HG03558 (cell line): ENCODE measurements at regions not wholly inside any gene's neighbourhood (a gene's known extent, or its start where the extent isn't known, plus 50 kb on each side); places are given as distances from the start of the nearest gene placed in this dataset.

Source experiments
- ATAC-seq: cut with Tn5 transposase; IDR thresholded peaks from one replicate; pipeline ENCODE4 v1.9.1; 2021; ENCODE audit warnings: moderate number of reproducible peaks; ENCODE audit not compliant: unreplicated experiment; ENCODE audit errors: extremely low read depth

- no peak for ATAC-seq
Observed at GRCh38 chr6:105568751-105569150, 165.9 kb upstream of the PREP start.

GRCh38 chr6:105568142-105568541, 165.3 kb upstream of the PREP start:
- ATAC-seq = no peak

- no peak for ATAC-seq
Observed at GRCh38 chr6:105567140-105567539, 164.3 kb upstream of the PREP start.

- ATAC-seq = no peak
Observed at GRCh38 chr6:105566503-105566902, 163.6 kb upstream of the PREP start.

- no peak for ATAC-seq
Observed at GRCh38 chr6:105564121-105564902, 161.4 kb upstream of the PREP start.

- ATAC-seq = no peak
Observed at GRCh38 chr6:105562027-105562426, 159.1 kb upstream of the PREP start.

GRCh38 chr6:105561486-105561885, 158.6 kb upstream of the PREP start:
- ATAC-seq = no peak

- ATAC-seq = peak; percentile 95
Observed at GRCh38 chr6:105560611-105561066, 157.8 kb upstream of the PREP start.

- ATAC-seq = no peak
Observed at GRCh38 chr6:105557291-105557690, 154.4 kb upstream of the PREP start.

- ATAC-seq = no peak
Observed at GRCh38 chr6:105553171-105553570, 150.3 kb upstream of the PREP start.

- ATAC-seq = no peak
Observed at GRCh38 chr6:105550955-105551620, 148.2 kb upstream of the PREP start.

GRCh38 chr6:105546754-105547153, 143.9 kb upstream of the PREP start:
- ATAC-seq = no peak

GRCh38 chr6:105545947-105546731, 143.3 kb upstream of the PREP start:
- no peak for ATAC-seq

- ATAC-seq = no peak
Observed at GRCh38 chr6:105545228-105545920, 142.5 kb upstream of the PREP start.

- no peak for ATAC-seq
Observed at GRCh38 chr6:105539911-105540310, 137.0 kb upstream of the PREP start.

GRCh38 chr6:105537981-105538578, 135.2 kb upstream of the PREP start:
- ATAC-seq = no peak

- no peak for ATAC-seq
Observed at GRCh38 chr6:105536961-105537360, 134.1 kb upstream of the PREP start.

GRCh38 chr6:105533301-105533700, 130.4 kb upstream of the PREP start:
- ATAC-seq = no peak

- ATAC-seq = no peak
Observed at GRCh38 chr6:105526225-105526872, 123.5 kb upstream of the PREP start.
